ENCODE measurements at regions not wholly inside any gene's neighbourhood (a gene's known extent, or its start where the extent isn't known, plus 50 kb on each side); places are given as distances from the start of the nearest gene placed in this dataset.

DNA sequence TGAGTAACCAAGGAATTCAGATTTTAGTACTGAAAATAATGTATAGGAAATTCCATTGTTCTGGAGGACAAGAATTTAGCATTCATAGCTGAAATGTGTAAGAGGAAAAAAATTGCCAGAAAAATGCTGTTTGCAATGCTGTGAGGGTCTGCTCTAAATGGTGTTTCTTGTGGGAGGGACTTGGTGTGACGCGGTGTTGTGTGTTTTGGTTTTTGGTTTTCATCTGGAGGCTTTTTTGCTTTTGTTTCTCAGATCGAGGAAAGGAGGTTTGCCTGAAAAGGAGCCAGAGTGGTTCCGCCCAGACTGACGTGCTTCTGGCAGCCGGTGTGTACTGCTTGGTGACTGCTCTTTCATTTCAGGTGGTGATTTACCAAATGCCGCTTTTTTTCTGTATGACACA, 211.8 kb upstream of the HMGA2 start:
- Histone ChIP-seq H3K27me3 (replicated peaks; ENCODE audit: insufficient read depth, low read depth, low read length, poor library complexity) (no peaks in the 10 kb centered on the region), H3K4me3 (ENCODE audit: low read depth, low read length, poor library complexity, severe bottlenecking) (no peak overlapping the region), H3K36me3 (ENCODE audit: insufficient read depth, low read length, poor library complexity, severe bottlenecking) (no peaks in the 10 kb centered on the region), H3K4me1 (ENCODE audit: insufficient read depth, low read length, poor library complexity, severe bottlenecking) (peaks cover 12% of the 10 kb centered on the region), H3K27ac (ENCODE audit: low read depth, low read length, poor library complexity, severe bottlenecking) (no peak overlapping the region), H3K9me3 (ENCODE audit: low read depth, low read length, poor library complexity, severe bottlenecking) (peaks cover 10% of the 10 kb centered on the region)
- POLR2A ChIA-PET (ENCODE audit: low non-redundant PET) = no interaction called here
- BruUV-seq (replicated peaks) = no TSS peak
- TF ChIP-seq EZH2 (IDR thresholded peaks at IDR 0.05; ENCODE audit: borderline replicate concordance, low read depth, low read length, poor library complexity, severe bottlenecking) = no peak
- TF ChIP-seq, protein P1, sequence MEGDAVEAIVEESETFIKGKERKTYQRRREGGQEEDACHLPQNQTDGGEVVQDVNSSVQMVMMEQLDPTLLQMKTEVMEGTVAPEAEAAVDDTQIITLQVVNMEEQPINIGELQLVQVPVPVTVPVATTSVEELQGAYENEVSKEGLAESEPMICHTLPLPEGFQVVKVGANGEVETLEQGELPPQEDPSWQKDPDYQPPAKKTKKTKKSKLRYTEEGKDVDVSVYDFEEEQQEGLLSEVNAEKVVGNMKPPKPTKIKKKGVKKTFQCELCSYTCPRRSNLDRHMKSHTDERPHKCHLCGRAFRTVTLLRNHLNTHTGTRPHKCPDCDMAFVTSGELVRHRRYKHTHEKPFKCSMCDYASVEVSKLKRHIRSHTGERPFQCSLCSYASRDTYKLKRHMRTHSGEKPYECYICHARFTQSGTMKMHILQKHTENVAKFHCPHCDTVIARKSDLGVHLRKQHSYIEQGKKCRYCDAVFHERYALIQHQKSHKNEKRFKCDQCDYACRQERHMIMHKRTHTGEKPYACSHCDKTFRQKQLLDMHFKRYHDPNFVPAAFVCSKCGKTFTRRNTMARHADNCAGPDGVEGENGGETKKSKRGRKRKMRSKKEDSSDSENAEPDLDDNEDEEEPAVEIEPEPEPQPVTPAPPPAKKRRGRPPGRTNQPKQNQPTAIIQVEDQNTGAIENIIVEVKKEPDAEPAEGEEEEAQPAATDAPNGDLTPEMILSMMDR (conservative IDR thresholded peaks at IDR 0.05; ENCODE audit: low read depth, low read length) = no peak
- intact Hi-C loops (cut with micrococcal nuclease; ENCODE audit: unreplicated experiment) = no loop called here
- no peak for DNase-seq (ENCODE audit: low spot score)
- CTCF ChIA-PET = no interaction called here

DNA sequence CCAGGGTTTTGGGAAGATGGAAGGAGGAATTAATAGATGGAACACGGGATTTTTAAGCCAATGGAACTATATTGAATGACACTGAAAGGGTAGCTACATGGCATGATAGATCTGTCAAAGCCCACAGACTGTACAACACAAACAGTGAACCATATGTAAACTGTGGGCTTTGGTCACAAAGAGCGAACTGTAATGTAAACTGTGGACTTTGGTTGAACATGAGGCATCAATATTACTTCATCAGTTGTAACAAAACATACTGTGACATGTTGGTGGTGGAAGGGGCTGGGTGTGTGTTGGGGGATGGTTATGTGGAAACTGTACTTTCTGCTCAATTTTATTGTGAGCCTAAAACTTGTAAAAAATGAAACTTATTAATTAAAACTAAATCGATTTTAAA, 210.6 kb upstream of the HMGA2 start:
- CTCF ChIA-PET = no interaction called here

GRCh38 chr12:65614259-65614889, 209.9 kb upstream of the HMGA2 start:
- no peaks in the 10 kb centered on the region for H3K36me3 ChIP-seq (ENCODE audit: insufficient read depth, low read length, poor library complexity, severe bottlenecking)
- CTCF ChIA-PET = no interaction called here
- no peak for DNase-seq (ENCODE audit: low spot score)
- intact Hi-C loops (cut with micrococcal nuclease; ENCODE audit: unreplicated experiment) = no loop called here
- TF ChIP-seq, protein P1 (conservative IDR thresholded peaks at IDR 0.05; ENCODE audit: low read depth, low read length) = no peak
- no peak for TF ChIP-seq EZH2 (IDR thresholded peaks at IDR 0.05; ENCODE audit: borderline replicate concordance, low read depth, low read length, poor library complexity, severe bottlenecking)
- H3K9me3 ChIP-seq (ENCODE audit: low read depth, low read length, poor library complexity, severe bottlenecking) = no peaks in the 10 kb centered on the region
- H3K4me1 ChIP-seq (ENCODE audit: insufficient read depth, low read length, poor library complexity, severe bottlenecking) = peaks cover 16% of the 10 kb centered on the region
- no peaks in the 10 kb centered on the region for H3K27me3 ChIP-seq (replicated peaks; ENCODE audit: insufficient read depth, low read depth, low read length, poor library complexity)
- POLR2A ChIA-PET (ENCODE audit: low non-redundant PET) = no interaction called here
- H3K4me3 ChIP-seq (ENCODE audit: low read depth, low read length, poor library complexity, severe bottlenecking) = no peak overlapping the region
- H3K27ac ChIP-seq (ENCODE audit: low read depth, low read length, poor library complexity, severe bottlenecking) = no peak overlapping the region
- BruUV-seq (replicated peaks) = no TSS peak

More for the DNA sequence above, 210.6 kb upstream of the HMGA2 start:
- no peak for DNase-seq (ENCODE audit: low spot score)
- Histone ChIP-seq H3K36me3 (ENCODE audit: insufficient read depth, low read length, poor library complexity, severe bottlenecking) (no peaks in the 10 kb centered on the region), H3K4me3 (ENCODE audit: low read depth, low read length, poor library complexity, severe bottlenecking) (no peak overlapping the region), H3K27ac (ENCODE audit: low read depth, low read length, poor library complexity, severe bottlenecking) (no peak overlapping the region), H3K4me1 (ENCODE audit: insufficient read depth, low read length, poor library complexity, severe bottlenecking) (peaks cover 15% of the 10 kb centered on the region), H3K27me3 (replicated peaks; ENCODE audit: insufficient read depth, low read depth, low read length, poor library complexity) (no peaks in the 10 kb centered on the region), H3K9me3 (ENCODE audit: low read depth, low read length, poor library complexity, severe bottlenecking) (no peaks in the 10 kb centered on the region)
- no peak for TF ChIP-seq EZH2 (IDR thresholded peaks at IDR 0.05; ENCODE audit: borderline replicate concordance, low read depth, low read length, poor library complexity, severe bottlenecking)
- TF ChIP-seq, protein P1 (conservative IDR thresholded peaks at IDR 0.05; ENCODE audit: low read depth, low read length) = no peak
- BruUV-seq (replicated peaks) = no TSS peak
- POLR2A ChIA-PET (ENCODE audit: low non-redundant PET) = no interaction called here
- intact Hi-C loops (cut with micrococcal nuclease; ENCODE audit: unreplicated experiment) = no loop called here
